GM21381 (cell line): ENCODE measurements at regions not wholly inside any gene's neighbourhood (a gene's known extent, or its start where the extent isn't known, plus 50 kb on each side); places are given as distances from the start of the nearest gene placed in this dataset.
"Not testable (repeated sequence)": the region's sequence is repeated elsewhere in the genome, so short reads cannot be mapped to it uniquely, and the experiment has no call there.

Experiments
- ATAC-seq: cut with Tn5 transposase; IDR thresholded peaks from one replicate; pipeline ENCODE4 v1.9.1; 2021; ENCODE audit warnings: mild to moderate bottlenecking, moderate library complexity; ENCODE audit not compliant: unreplicated experiment

DNA sequence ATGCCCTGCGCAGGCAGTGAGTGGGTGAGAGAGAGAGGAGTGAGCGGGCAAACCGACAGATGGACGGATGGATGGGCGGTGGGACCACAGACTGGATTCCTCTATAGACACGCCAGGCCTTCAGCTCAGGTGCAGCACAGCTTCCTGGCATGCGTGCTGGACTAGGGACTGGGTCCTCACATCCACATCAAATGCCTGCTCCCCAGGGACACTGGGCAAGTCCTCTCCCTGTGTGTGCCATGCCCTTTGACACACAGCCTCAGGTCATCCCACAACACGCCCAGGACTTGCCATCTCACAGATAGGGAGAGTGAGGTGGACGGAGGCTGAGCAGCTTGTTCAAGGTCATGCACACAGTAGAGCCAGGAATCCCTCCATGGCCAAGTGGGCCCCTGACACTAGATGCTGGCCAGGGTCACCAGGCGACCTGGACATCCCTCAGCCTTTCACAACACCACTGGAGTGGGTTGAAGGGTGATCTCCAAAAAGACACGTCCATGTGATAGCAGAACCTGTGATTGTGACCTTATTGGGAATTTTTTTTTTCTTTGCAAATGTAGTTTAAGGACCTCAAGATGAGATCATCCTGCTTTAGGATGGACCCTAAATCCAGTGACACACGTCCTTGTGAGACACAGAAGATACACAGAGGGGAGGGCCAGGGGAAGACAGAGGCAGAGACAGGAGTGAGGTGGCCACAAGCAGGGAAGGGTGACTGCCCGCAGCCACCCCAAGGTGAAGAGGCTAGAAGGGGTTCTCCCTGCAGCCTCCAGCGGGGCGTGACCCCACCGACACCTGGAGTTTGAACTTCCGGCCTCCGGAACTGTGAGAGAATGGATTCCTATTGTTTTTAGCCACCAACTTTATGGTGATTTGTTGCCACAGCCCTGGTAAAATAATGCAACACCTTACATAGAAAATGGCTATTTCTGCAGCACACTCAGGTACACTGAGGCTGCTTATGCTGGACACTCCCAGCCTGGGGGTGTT is 155.0 kb upstream of the CHST15 start:
- no peak for ATAC-seq

DNA sequence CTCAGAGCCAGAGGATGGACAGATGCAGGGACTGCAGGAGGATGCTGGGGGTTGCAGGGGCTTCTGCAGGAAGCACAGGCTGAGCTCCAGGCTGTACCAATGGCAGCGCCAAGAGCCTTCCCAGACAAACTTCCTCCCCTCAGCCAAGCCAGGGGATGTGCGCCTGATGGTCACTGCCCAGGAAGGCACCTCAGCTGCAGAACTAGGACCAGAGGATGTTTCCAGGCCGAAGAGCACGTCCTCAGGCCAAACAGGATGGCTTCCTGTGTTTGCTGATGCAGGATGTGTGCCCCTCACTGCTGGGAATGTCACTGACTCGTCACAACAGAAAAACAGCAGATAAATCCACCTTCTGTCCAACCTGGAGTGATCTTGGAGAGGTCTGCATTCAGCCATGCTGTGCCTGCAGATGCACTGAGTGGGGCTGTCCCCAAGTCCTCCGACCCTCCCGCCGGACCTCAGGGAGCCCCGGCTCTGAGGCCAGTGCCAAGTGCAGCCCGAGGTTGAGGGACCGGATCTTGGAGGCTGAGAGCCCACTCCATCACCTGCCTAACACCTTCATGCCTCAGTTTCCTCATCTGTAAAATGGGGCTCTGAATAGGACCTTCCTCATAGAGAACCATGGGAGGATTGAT is 152.5 kb upstream of the CHST15 start:
- ATAC-seq: no peak

DNA sequence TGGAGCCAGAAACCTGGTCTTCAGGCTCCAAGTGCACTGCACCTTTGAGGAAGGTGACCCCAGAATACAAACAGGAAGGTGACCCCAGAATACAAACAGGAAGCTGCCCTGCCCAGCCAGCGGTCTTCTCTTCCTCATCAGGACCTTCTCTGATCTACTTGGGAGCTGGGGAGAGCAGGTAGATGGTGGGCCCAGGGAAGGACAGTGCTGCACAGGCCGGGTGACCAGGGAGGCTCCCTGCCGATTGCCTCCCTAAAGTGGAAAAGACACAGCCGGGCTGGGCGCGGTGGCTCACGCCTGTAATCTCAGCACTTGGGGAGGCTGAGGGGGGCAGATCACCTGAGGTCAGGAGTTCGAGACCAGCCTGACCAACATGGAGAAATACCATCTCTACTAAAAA is 151.8 kb upstream of the CHST15 start:
- ATAC-seq: no peak

GRCh38 chr10:124244256-124244877 is 151.0 kb upstream of the CHST15 start:
- no peak for ATAC-seq

- ATAC-seq: no peak
Measured at GRCh38 chr10:124243702-124244121, 150.3 kb upstream of the CHST15 start.

- ATAC-seq: no peak
Measured at GRCh38 chr10:124242791-124243190, 149.4 kb upstream of the CHST15 start.

GRCh38 chr10:124242365-124242764 is 149.0 kb upstream of the CHST15 start:
- no peak for ATAC-seq

- ATAC-seq: not testable (repeated sequence)
Measured at GRCh38 chr10:124241510-124241909, 148.1 kb upstream of the CHST15 start.

GRCh38 chr10:124240839-124241291 is 147.5 kb upstream of the CHST15 start:
- ATAC-seq: no peak

DNA sequence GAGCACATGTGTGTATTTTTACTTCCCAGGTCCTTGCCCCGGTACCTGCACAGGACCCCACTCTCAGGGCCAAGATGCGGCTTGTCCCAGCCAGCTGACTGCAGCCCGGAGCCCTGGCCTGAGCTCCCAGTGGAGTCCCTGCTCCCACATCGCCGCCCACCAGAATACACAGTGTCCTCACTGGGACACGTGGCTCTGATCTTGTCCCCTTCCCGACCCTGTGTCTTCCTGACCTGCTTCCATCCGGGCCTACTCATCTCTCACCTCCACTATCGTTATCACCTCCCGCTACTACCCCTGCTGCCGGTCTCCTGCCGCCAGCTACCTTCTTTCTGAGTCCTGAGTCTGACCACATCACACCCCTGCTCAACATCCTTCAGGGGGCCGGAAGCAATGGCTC is 146.3 kb upstream of the CHST15 start:
- no peak for ATAC-seq

- ATAC-seq: no peak
Measured at GRCh38 chr10:124239134-124239533, 145.7 kb upstream of the CHST15 start.

DNA sequence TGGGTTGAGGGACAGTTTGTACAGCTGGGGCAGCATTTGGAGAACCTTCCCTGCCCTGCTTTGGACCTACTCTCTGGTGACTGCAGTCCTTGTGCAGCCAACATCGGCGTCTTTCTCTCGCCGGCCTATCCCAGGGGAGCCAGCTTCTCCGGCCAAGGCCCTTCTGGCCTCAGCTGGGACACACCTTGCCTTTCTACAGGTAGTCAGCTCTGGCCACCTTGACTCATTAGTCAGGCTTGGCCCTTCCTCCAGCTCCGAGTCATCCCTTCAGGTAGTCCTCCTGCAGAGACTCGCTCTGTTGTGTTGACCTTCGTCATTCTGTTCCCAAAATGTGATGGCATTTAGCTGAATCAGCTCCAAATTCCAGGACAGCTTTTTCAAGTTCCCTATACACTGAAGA is 145.0 kb upstream of the CHST15 start:
- no peak for ATAC-seq

- no peak for ATAC-seq
Measured at GRCh38 chr10:124237282-124237961, 144.0 kb upstream of the CHST15 start.

- ATAC-seq: no peak
Measured at GRCh38 chr10:124236816-124237215, 143.4 kb upstream of the CHST15 start.

GRCh38 chr10:124236136-124236535 is 142.7 kb upstream of the CHST15 start:
- no peak for ATAC-seq

- ATAC-seq: no peak
Measured at GRCh38 chr10:124235232-124235631, 141.8 kb upstream of the CHST15 start.

GRCh38 chr10:124233546-124234138 is 140.2 kb upstream of the CHST15 start:
- no peak for ATAC-seq

GRCh38 chr10:124232686-124233545 is 139.5 kb upstream of the CHST15 start:
- no peak for ATAC-seq
